Astrocyte (in vitro differentiated cells and primary cell): ENCODE measurements at regions not wholly inside any gene's neighbourhood (a gene's known extent, or its start where the extent isn't known, plus 50 kb on each side); places are given as distances from the start of the nearest gene placed in this dataset.

Experiments used
- EZH2 ChIP-seq: IDR thresholded peaks from 2 replicates; pipeline ENCODE4 v1.6.1; 2012; ENCODE audit warnings: mild to moderate bottlenecking, low read length, inconsistent platforms; ENCODE audit not compliant: insufficient read depth
- TF ChIP-seq, protein P1 (sequence below): IDR thresholded peaks from 2 replicates; pipeline ENCODE4 v1.5.1; 2011; ENCODE audit warnings: low read depth, mild to moderate bottlenecking, inconsistent platforms, low read length, moderate library complexity; ENCODE audit not compliant: insufficient read depth

DNA sequence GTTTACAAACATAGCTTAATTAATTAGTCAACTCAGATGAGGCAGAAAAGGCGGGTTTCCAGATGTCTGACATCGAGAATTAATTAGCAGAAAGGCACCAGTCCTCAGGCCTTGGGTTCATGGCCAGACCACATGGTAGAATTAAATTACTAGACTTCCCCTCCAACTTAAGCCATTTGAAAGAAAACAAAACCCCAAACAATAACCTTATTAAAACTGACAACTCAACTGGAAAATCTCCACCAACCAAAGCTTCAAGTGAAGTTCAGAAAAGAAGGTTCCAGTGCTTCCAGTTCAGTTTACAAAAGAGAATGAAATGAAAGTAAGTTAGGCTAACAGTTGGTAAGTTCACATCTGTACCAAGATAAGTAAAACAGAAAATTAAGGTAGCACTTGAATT is 349.5 kb downstream of the GRIN2B start:
- TF ChIP-seq, protein P1, sequence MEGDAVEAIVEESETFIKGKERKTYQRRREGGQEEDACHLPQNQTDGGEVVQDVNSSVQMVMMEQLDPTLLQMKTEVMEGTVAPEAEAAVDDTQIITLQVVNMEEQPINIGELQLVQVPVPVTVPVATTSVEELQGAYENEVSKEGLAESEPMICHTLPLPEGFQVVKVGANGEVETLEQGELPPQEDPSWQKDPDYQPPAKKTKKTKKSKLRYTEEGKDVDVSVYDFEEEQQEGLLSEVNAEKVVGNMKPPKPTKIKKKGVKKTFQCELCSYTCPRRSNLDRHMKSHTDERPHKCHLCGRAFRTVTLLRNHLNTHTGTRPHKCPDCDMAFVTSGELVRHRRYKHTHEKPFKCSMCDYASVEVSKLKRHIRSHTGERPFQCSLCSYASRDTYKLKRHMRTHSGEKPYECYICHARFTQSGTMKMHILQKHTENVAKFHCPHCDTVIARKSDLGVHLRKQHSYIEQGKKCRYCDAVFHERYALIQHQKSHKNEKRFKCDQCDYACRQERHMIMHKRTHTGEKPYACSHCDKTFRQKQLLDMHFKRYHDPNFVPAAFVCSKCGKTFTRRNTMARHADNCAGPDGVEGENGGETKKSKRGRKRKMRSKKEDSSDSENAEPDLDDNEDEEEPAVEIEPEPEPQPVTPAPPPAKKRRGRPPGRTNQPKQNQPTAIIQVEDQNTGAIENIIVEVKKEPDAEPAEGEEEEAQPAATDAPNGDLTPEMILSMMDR, result no peak
- no peak for TF ChIP-seq EZH2
